ENCODE measurements at regions not wholly inside any gene's neighbourhood (a gene's known extent, or its start where the extent isn't known, plus 50 kb on each side); places are given as distances from the start of the nearest gene placed in this dataset.

GRCh38 chr5:19411936-19412335 lies 576.1 kb downstream of the CDH18 start:
- no peak for TF ChIP-seq USF2 (CRISPR knock-in tag; IDR thresholded peaks at IDR 0.05)
- TF ChIP-seq PKNOX1 (IDR thresholded peaks at IDR 0.05): no peak
- TF ChIP-seq TGIF2 (CRISPR knock-in tag; IDR thresholded peaks at IDR 0.05): no peak
- TF ChIP-seq YY1 (IDR thresholded peaks at IDR 0.05; ENCODE audit: borderline replicate concordance in 1 of 3, control insufficient read depth in 1 of 3, extremely low read depth in 1 of 3, insufficient read depth in 3 of 3, insufficient read length in 1 of 3, insufficient replicate concordance in 2 of 3, low read depth in 1 of 3, low read length in 2 of 3): no peak
- TF ChIP-seq CTCF (IDR thresholded peaks at IDR 0.05 in 2 of 3, conservative IDR thresholded peaks at IDR 0.05 in 1 of 3; ENCODE audit: insufficient read depth in 2 of 3, low read depth in 1 of 3, low read length in 3 of 3): no peak
- TF ChIP-seq CHD2 (IDR thresholded peaks at IDR 0.05; ENCODE audit: low read depth, low read length): no peak
